Activated gamma-delta T cell treated with Interleukin-2 at 50 U/mL for 16 hours (primary cell): ENCODE measurements at regions not wholly inside any gene's neighbourhood (a gene's known extent, or its start where the extent isn't known, plus 50 kb on each side); places are given as distances from the start of the nearest gene placed in this dataset.

Source experiments
- DNase-seq: peaks from one replicate; pipeline ENCODE4 v3.0.0-alpha.2; 2020

DNA sequence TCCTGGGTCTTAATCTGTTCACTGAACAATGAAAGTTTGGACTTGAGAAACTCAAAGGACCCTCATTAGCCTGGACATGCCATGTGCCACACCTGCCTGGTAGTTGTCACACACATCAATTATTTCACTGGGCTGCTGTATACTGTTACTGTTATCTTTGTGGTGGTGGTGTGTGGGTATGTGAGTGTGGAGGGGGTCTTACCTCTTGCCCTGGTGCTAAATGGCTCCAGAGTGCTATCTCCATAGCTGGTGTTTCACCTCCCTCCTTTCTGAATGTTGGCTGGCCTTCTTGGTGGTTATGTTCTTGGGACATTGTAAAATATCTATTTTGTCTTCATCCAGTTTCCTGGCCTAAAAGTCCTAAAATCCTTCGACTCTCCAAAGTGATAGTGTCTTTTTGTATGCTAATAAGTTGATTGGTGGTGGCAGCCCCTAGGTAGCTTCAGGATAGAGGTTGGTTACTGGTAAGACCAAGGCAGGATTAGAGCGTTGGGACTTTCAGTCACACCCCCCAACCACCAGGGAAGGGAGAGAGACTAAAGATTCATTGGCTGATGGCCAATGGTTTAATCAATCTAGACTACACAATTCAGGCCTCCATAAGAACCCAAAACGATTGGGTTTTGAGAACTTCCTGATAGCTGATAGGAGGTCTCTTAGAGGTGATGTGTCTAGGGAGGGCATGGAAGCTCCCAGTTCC lies 328.1 kb downstream of the MYCN start:
- no peak for DNase-seq

DNA sequence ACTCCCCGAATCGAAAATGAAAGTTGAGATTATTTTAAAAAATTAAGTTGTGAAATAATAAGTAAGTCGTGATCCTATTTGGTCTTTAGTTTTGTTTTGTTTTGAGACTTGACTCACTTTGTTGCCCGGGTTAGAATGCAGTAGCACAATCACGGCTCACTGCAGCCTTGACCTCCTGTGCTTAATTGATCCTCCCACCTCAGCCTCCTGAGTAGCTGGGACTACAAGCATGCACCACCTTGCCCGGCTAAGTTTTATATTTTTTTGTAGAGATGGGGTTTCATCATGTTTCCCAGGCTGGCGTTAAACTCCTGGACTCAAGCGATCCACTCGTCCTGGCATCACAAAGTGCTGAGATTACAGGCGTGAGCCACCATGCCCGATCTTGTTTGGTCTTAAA lies 326.2 kb downstream of the MYCN start:
- no peak for DNase-seq

DNA sequence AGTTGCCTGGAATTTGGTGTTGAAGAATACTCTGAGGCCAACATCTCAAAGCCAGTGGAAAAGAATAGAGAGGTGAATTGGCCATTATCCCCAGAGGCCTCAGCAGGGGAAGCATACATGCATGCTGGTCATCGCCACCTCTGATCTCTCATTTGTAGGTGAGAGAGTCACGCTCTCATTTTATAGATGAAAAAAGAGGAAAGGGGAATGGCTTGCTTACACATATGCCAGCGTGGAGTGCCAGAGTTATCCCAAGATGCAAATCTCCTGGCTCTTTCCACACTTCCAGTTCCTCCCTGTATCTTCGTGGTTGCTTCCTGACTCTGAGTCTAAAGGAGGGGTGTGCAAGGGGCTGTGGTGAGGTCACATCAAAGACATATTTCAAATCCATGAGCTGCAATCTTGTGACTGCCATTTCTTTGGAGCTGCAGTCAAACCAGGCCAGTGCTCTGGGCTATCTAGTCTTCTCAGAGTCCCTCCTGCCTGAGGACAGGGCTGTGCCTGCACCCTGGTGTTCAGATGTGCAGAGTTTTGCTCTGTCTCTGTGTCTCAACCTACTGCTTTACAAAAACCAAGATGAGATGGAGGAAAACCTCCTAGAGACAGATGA lies 324.7 kb downstream of the MYCN start:
- DNase-seq = no peak

DNA sequence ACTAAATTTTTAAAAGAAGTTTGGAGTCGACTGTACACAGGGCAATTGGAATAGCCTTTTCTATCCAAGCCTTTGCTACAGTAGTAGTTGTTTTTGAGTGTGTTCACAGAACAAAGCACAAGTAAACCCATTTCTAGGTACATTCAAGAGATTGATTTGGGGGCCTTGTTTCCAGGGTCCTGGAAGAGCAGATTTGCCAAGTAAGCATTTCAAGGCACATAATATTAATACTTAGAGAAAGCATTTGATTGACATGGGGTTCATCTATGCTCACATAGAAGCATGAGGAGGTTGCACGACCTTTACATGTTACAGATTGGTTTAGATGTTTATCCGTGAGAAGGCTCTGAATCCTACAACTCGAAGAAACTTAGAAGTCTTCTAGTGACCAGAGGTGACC lies 324.1 kb downstream of the MYCN start:
- no peak for DNase-seq

DNA sequence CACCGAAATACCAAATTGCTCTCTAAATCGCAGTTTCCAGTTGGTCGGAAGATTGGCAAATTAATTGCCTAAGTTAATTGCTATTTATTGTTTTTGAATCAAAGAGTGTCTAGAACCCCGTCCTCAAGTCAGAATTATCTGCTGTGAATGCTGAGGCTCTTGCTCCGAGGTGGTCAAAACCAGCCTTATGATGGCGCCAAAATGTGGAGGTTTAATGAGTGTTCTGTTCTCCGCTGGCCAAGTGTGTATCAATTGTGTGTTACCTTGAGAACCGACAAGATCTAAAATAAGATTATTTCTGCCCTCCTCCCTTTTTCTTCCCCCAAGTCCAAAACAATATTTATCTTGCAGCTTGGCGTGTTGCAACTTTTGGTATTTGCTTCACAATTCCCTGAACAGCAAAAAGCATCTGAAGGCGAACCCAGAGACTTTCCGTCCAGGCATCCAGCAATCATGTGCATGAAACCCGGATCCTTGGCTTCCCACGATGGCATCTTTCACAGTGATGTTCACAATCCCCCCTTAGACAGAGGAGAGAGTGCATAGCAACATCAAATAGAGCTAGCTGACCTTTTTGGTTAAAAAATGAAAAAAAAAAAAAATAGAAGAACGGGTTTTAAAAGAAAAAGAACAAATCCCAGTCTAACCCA lies 323.0 kb downstream of the MYCN start:
- no peak for DNase-seq

DNA sequence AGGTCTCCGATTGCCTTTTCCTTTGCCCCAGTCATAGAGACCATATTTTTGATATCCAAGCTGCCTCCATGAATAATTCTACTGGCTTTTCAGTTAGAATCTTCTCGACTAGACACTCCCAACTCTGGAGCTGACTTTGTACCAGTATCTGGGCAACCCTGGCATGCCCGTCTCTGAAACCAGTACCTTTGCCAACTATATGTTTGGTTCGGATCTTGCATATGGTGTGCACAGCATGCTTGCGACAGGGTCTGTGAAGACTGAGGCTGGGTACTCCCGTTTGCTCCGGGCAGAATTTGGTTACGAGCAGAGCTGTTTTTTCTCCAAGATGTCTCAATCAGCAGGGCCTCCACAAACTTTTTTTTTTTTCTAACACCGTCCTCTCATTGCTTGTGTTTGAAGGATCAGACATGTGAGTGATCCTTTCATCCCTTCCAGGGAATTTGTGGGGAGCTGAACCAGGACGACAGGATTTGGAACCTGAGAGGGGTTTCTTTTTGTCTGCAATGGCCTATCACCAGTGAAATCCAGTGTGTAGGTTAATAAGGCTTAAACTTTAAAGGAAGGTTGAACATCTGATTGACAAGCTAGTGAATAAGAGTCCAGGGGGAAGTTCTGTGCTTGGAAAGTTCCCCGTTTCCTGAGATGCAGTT lies 322.3 kb downstream of the MYCN start:
- DNase-seq = no peak

DNA sequence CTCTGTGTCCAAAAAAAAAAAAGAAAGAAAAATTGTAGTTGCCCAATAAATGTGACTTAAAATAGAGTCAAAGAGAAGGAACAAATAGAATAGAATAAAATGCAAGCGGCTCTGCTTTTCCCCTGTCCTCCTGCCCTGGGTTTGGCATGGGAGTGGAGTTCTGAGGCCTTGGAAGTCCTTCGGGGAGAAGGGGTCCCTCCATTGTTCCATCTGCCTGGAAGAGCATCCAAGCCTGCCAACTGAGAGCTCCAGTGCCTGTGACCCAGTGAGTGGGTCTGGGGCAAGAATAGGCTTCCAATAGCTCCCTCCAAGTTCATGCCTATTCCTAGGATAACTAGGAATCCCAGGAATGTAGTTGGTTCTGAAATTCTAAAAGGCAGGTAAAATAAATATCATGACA lies 321.4 kb downstream of the MYCN start:
- no peak for DNase-seq

DNA sequence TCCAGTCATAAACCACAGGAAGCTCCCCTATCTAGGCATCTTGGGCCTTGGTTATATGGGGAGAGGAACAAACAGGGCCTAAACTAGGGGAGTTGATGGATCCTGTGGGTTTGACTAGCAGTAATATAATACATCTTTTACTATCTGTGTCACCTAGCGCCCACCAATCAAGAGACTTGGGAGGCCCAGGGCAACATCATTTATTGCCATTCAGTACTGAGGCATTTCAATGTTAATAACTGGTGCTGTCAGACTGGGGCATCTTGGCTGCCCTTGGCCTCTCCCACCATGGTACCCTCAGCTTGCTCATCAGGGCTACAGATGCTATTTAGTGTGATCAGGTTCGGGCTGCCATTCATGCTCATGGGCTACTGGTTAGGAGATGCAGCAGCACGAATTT lies 320.7 kb downstream of the MYCN start:
- no peak for DNase-seq

DNA sequence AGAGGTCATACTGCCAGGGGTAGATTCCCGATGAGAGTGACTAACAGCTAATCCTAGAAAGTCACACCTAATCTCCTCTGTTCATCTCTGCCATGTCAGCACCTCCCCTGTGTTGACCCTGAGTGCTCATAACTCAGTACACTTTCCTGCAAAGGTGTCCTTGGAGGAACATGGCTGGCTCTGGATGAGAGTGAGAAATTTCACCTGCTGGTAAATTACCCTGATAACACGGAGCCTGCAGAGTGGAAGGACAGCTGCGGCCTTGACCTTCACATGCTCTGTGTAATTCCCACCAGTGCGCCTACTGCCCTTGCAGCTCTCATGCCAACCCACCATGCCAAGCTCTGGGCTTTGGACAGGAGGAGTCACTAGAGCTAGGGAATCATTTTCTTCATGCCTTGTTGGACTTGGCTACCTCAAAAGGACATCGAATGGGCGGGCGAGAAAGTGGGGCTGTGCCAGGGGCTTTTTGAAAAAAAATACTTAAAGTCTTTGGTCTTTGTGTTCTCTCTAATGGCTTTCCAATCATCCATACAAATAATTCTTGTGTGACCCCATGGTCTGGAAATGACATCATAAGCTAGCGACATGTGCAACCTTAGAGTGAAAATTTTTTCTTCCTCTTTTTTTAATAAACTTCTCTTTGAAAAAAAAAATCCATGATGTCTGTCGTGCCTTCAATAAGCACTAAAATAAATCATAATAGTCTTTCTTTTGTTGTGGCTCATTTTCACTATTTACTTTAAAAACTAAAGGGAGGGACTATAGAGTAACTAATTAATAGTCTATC lies 319.9 kb downstream of the MYCN start:
- DNase-seq = no peak

DNA sequence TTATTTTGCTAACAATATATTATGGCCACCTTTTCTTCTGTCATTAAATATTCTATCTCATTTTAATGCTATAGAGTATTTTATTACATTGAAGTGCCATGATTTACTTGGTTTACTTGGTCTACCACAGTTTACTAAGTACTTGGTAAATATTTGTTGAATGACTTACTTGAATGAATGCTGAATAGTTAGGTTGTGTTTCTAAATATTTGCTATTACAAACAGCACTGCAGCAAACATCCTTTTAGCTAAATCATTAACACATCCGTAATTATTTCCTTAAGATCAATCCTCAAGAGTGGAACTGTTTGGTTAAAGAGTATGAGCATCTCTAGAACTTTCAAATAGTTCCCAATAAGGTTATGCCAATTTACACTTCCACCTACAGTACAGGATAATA lies 318.7 kb downstream of the MYCN start:
- DNase-seq = no peak

DNA sequence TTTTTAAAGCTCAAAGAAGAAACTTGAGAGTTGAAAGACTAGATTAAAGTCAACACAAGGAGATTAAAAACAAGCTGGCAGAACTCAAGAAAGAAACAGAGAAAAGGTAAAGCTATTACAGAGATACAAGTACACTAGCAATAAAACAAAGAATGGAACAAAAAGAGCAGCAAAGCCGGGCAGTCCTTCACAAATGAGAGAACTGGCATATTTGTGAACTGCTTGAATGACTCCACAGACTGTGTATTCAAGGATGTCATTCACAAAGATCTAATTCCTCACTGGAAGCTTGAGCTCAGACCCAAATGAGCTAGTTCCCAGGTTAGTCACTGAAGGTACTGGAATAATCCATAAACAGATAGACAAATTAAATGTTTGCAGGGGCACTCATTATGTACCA lies 318.0 kb downstream of the MYCN start:
- no peak for DNase-seq

DNA sequence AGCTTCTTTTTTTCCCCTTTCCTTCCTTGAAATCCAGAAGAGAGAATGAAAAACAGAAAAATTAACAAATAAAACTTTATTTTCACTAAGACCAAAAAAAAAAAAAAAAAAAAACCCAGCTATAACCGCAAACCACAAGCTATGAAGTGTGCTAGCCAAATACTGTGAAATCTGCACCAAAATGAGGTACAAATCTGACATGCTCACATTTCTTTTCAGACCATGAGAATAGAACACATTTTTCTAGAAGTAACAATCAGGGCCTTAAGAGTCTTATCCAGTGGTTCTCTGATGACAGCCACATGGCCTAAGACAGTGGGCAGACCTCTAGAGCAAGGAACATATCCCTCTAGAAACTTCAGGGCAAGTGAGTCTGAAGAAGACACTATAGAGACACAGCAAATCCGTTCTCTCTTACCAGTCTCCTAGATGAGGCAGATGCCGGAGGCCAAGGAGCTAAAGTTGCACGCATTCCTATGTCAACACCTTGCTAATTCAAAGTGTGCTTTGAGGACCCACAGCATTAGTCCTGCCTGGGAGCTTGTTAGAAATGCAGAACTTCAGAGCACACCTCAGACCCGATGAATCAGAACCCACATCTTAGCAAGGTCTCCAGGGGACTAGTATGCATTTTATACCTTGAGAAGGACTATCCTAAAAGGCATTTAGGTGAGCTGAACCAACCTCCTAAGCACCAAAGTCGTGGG lies 317.1 kb downstream of the MYCN start:
- no peak for DNase-seq

DNA sequence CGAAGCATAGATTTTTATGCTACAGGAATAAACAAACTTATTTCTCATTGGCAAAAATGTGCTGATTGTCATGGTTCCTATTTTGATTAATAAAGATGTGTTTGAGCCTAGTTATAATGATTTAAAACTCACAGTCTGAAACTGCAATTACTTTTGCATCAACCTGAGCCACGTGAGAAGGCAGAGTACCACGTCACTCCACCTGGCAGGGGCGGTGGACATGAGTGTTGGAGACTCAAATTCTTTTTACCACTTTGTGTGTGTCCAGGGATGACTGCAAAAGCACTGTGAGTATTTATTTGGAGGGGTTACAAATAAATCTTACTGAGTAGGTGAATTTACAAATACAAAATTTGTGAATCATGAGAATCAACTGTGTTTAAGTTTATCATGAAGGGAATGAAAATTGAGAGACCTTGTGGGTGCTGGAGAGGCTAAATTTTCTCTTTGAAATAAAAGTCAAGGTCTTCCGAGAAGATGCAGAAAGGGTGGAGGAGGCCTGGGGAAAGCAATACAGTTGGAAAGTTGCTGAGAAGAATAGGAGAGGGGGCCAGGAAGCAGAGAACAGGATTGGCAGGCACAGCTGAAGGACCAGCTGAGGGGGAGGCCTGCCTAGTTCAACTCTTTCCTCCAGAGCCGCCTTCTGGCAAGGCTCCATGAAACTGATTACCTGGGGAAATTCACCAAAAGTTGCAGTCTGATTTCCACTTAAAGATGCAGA lies 316.4 kb downstream of the MYCN start:
- no peak for DNase-seq

DNA sequence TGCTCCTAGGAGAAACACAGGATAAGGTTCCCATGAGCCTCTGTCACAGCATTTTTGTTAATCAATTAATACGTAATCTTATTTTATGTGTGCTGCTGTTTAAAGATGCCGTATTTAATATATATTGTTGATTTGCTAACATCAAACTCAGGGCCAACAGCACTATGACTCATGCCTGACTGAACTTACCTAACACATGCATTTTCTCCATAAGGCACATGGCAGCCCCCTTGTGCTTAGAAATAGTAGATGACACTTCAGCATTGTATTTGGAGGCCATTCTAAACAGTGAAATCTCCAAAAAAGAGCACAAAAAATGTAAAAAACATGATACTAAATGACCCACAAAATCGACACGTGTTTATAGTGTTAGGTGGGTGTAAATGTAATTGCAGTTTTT lies 314.8 kb downstream of the MYCN start:
- DNase-seq = no peak

DNA sequence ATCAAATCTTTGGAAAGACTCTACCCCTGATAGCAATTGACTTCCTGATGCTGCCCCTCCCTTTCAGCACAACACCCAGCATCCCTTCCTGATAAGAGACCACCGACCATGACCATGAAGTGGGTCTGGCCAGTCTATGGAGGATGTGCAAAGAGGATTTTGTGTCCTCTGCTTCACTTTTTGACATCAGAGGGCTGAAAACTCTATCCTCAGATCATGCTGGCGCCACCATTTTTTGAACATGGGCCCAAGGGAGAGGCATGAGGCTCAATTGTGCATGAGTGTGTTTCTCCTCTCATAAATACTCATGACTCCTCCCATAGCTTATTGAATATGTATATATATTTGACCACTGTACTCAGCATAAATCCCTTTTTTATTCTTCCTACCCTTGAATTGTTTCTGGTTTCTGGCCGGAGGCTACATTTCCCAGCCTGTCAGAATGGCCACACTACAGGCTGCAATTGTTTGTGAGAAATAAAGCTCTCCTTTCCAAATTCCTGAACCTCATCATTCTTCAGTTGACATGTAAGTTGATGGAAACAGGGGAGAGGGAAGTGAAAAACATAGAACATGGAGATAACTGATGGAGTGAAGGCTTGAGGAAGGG lies 314.1 kb downstream of the MYCN start:
- DNase-seq = no peak

DNA sequence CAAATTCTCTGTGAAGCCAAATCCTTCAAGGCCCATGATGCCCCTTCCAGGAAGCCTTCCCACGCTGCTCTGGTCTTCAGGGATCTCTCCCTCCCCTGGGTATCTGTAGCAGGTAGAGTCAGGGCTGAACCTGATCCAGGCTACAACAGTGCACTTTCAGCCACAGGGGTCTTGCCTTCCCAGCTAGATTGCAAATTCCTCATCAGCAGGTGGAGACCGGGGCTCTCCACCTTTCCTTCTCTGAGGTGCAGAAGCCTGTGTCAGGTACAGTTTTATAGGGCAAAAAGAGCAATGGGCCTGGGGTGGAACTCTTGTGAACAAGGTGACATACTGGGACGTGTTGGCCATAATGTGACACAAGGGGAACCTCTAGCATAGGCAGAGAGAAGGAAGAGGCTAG lies 312.9 kb downstream of the MYCN start:
- no peak for DNase-seq

DNA sequence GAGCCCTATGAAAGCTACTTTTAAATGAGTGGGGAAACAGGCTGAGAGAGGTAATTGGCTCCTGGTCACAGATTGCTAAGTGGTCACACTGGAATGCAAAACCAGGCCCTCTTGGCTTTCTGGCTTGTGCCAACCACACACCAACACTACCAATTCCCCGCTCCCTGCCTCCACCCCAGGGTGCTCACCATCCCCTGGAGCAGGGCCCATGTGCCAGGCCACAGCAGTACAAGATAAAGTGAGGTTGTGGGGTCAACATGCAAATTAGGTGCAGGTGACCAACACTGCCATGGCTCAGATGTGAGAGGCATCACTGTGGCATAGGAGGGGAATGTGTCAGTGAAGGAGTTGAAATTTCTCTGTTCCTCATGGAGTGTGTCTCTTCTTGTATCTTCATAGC lies 312.5 kb downstream of the MYCN start:
- DNase-seq = no peak

DNA sequence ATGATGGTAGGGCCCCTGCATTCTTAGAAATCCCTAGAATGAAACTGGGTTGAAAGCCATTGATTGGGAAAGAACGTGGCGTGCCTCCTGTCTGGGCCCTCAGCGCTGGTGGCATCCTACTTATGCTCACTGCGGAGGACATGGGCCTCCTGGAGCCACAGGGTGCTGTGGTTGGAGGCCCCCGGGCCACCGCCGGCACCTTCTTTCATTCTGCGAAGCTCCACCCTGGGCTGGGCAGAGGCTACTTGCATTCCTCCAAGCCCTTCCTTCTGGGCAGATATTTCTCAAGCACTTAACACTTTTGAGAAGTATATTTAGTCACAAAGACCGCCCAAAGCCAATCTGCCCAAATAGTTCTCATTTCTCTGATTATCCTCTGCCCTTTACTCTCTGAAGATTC lies 311.9 kb downstream of the MYCN start:
- no peak for DNase-seq

DNA sequence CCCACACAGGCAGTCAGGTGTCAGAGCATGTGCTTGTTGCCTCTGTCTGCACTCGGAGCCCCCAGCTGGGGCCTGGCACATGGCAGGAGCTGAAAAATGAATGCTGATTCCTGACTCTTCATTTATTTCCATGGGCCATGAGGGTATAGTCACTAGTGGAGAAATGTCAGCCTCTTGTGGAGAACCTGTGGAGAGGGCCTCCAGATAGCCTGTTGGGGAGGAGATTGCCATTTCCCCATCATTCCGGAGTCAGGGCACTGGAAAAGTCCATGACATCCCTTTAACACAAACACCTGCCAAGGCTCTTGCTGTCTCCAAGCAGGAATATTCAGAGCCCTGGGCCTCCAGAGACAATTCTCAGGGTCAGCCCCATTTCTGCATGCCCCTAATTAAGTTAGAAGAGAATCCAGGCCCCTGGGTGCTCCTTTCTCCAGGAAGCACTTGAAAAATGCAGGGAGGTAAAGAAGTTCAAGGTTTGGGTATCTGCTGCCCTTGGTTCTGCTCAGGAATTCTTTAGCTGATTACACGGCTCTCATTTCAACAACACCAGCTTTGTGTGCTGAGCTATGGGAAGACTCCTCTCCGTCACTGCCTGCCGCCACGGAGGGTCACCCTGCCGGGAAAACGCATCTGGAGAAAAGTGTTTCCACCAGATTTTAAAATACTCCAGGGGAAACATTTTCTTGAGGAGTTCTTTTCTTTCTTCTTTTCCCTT lies 311.3 kb downstream of the MYCN start:
- no peak for DNase-seq

DNA sequence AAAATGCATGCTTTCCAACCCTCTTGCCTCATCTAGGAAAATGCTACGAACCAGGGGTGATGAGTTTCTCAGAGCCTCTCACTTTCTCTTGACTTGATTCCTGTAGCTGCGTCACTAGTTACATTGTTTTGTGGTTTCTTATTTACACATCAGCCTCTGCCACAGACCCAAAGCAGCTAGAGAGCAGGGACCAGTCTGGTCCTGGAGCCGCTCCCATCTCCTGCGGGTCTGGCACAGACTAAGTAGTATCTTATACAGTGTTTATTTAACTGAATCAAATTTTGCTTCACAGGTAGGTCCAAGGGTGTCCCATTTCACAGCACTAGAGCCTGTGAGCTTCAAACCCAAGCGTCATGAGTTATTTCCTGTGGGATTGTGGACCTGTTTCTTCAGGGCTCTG lies 310.5 kb downstream of the MYCN start:
- no peak for DNase-seq

DNA sequence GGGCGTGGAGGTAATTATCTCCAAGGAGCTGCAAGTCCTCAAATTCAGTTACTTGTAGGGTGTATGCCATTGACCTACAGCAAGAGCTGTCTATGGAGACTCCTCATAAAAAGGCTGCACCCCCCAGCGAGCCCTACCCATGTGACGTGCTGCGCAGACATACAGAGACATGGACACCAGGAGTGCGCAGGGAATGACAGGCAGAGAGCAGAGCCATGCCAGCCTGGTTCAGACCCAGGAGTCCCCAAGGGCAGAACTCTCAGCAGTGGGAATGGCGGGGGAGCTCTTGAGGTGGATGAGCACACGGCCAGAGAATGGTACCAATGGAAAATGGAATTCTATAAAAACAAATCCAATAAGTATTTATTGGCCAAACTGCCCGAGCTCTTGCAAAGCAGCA lies 310.1 kb downstream of the MYCN start:
- no peak for DNase-seq
